Stimulated activated CD4-positive, alpha-beta T cell treated with anti-CD3 and anti-CD28 coated beads, Interleukin-1b, Interleukin-23, amount 100 ng/mL, for 48 hours (primary cell): ENCODE measurements at regions not wholly inside any gene's neighbourhood (a gene's known extent, or its start where the extent isn't known, plus 50 kb on each side); places are given as distances from the start of the nearest gene placed in this dataset.
"Not testable (repeated sequence)": the region's sequence is repeated elsewhere in the genome, so short reads cannot be mapped to it uniquely, and the experiment has no call there.

Experiments
- DNase-seq: peaks from one replicate; pipeline ENCODE4 v3.0.0-alpha.2; 2020

DNA sequence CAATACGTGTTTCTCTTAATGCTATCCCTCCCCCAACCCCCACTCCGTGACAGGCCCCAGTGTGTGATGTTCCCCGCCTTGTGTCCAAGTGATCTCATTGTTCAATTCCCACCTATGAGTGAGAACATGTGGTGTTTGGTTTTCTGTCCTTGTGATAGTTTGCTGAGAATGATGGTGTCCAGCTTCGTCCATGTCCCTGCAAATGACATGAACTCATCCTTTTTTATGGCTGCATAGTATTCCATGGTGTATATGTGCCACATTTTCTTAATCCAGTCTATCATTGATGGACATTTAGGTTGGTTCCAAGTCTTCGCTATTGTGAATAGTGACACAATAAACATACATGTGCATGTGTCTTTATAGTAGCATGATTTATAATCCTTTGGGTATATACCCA lies 52.5 kb downstream of the KIAA0408 start:
- not testable (repeated sequence) for DNase-seq

DNA sequence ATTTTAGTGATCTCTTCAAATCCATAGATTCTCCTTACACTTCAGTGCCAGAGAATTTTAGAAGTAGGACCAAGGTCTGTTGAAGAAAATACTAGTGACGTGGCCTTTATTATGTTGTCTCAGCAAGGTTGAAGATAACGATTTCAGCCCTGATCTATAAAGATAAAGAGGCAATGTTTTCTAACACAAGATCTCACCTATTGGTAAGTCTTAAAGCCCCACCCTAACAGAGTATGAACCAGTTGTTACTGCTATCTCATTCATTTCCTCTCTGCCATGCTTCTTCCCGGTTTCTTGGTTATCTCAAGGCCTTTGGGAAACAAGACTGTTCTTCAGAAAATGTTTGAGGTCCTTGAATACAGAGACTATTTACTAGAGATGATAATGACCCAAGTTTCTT lies 53.1 kb downstream of the KIAA0408 start:
- no peak for DNase-seq

DNA sequence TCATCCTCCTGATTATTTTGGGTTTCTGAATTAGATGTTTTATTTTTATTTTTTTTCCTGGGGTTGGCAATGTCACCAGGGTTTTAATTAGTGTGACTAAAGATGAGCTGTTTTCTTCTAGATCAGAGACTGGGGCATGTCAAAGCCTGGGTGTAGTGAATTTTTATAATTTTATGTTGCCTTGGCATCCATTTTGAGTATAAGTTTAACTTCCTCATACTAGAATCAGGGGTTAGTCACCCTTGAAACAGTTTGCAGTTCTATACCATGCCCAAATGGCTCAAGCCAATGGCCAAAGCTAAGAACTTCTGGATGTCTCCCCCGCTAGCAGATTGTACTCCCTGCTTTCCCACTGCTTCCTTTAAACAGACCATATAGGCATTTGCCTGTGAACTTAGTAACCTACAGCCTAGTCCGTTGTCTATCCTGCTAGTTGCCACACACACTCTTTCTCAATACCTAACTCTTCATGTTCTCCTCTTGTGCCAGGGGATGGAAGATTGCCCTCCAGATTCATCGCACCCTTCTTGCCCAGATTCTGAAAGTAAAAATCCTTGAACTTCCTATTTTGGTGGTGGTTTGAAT lies 54.5 kb downstream of the KIAA0408 start:
- no peak for DNase-seq

DNA sequence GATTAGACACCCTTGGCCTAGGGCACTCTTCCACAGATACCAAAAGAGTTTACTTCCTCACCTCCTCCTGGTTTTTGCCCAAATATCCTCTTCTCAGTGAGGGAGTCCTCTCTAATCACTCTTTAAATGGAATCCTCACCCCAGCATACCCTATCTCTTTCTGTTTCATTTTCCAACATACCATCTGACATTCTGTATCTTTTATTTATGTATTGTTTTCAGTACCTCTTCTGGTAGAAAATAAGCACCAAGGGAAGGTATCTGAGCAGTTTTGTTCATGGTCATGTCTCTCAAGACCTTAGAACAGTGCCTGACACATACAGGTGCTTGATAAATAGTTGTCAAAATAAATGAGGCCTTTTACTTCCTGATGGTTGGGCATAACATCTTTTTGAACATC lies 55.1 kb downstream of the KIAA0408 start:
- no peak for DNase-seq

DNA sequence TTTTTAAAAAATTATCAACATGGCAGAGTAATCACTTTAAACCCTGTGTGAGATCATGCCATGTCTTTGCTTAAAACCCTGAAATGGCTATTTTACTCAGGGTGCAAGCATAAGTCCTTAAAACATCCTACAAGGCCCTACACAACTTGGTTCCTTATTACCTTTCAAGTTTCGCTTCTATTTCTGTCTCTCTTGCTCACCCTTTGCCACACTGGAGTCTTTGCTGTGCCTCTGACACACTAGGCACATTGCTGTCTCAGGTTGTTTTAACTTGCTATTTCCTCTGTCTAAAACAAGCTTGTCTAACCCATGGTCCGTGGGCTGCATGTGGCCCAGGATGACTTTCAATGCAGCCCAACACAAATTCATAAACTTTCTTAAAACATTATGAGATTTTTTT lies 55.6 kb downstream of the KIAA0408 start:
- DNase-seq: peak; percentile 9

DNA sequence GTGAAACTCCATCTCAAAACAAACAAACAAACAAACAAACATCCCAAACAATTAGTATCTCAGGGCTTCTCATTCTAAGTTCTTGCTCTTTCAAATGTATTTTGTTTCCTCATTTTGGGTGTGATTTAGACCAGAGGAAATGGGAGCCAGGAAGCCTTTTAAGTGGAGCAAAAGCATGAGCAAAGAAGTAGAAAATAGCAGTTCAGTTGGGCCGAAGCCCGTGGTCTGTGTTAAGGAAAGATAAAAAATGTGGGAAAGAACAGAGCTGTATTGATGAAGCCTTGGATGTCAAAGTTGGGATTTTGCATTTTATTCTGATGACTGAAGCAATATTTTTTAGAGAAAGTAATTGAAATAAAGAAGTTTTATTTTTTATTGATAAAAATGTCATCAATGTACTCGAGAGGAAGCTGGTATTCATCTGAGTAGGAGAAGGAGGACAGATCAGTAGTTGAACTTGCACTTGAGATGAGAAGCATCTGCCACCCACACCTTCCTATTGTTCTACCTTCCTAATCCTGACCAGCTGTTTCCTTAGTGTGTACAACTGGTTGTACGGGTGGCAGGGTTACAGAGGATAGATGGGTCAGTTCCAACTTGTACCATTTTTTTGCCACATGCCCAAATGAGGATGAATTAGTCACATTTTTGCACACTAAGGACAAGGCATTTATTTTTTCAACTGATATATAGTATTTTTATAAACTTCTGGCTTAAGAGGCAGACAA lies 56.1 kb downstream of the KIAA0408 start:
- no peak for DNase-seq

DNA sequence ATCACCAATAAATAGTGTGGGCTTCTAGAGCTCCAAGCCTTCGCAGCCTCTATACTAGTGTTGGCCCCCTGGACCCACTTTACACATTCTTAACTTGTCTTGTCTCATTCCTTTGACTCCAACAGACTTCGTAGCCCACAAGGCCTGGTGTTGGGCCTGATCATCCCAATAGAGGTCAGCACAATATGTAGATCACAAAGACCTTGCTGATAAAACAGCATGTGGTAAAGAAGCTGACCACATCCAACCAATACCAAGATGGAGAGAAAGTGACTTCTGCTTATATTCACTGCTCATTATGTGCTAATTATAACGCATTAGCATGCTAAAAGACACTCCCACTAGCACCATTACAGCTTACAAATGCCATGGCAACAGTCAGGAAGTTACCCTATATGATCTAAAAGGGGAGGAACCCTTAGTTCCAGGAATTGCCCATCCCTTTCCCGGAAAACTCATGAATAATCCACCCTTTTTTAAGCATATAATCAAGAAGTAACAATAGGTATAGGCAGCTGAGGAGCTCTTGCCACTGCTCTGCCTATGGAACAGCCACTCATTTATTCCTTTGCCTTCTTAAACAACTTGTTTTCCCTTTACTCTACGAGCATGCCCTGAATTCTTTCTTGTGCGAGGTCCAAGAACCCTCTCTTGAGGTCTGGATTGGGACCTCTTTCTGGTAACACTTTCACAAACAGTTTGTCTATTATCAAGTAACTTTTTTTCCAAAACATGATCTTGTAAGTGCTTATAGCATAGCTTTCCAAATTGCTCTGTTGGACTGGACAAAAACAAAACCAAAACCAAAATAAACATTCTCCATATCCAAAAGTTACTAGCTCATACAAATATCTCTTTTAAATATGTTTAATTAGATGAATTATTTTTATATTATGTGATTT lies 54.6 kb upstream of the ECHDC1 start:
- no peak for DNase-seq

DNA sequence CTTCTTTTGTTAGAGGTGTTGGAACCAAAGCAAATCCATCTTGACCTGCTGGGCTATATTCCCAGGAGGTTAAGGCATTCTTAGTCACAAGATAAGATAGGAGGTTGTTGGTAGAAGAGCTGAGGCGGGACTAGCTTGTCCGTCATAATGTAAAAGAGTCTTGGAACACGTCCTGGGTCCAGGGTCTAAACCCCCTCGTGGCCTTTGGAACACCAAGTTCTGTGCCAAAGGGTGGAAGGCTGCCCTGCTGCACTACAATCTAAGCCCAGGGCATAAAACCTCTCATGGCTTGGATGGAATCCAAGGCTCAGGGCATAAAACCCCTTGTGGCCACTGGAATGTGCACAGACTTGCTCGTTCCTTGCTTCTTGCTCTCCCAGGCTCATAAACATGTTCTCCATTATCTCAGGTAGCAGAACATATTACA lies 53.8 kb upstream of the ECHDC1 start:
- not testable (repeated sequence) for DNase-seq
